ENCODE measurements at regions not wholly inside any gene's neighbourhood (a gene's known extent, or its start where the extent isn't known, plus 50 kb on each side); places are given as distances from the start of the nearest gene placed in this dataset.

- H3K4me1 ChIP-seq (ENCODE audit: insufficient read depth, low read length), result no peaks in the 10 kb centered on the region
- no peak overlapping the region for H3K4me3 ChIP-seq (ENCODE audit: low read depth in 1 of 2, low read length in 2 of 2)
- no peak overlapping the region for H3K9ac ChIP-seq (ENCODE audit: low read length)
- no peaks in the 10 kb centered on the region for H3K27me3 ChIP-seq (ENCODE audit: control insufficient read depth in 1 of 2, insufficient read depth in 2 of 2, low read length in 2 of 2)
- H3K27ac ChIP-seq (ENCODE audit: low read depth, low read length), result no peak overlapping the region
- no peaks in the 10 kb centered on the region for H3K9me3 ChIP-seq (ENCODE audit: low read length)
- no peaks in the 10 kb centered on the region for H3K36me3 ChIP-seq (ENCODE audit: insufficient read depth, low read length)
These were observed 397.1 kb downstream of the TLE1 start for GRCh38 chr9:81292056-81292805.

GRCh38 chr9:81289622-81290021, 399.7 kb downstream of the TLE1 start:
- H3K27ac ChIP-seq (ENCODE audit: low read depth, low read length), result no peak overlapping the region
- H3K4me1 ChIP-seq (ENCODE audit: insufficient read depth, low read length), result no peaks in the 10 kb centered on the region
- H3K36me3 ChIP-seq (ENCODE audit: insufficient read depth, low read length), result no peaks in the 10 kb centered on the region
- no peak overlapping the region for H3K4me3 ChIP-seq (ENCODE audit: low read depth in 1 of 2, low read length in 2 of 2)
- H3K9me3 ChIP-seq (ENCODE audit: low read length), result no peaks in the 10 kb centered on the region
- no peak overlapping the region for H3K9ac ChIP-seq (ENCODE audit: low read length)
- no peaks in the 10 kb centered on the region for H3K27me3 ChIP-seq (ENCODE audit: control insufficient read depth in 1 of 2, insufficient read depth in 2 of 2, low read length in 2 of 2)

- H3K4me1 ChIP-seq (ENCODE audit: insufficient read depth, low read length), result no peaks in the 10 kb centered on the region
- H3K9me3 ChIP-seq (ENCODE audit: low read length), result no peaks in the 10 kb centered on the region
- no peak overlapping the region for H3K9ac ChIP-seq (ENCODE audit: low read length)
- H3K4me3 ChIP-seq (ENCODE audit: low read depth in 1 of 2, low read length in 2 of 2), result no peak overlapping the region
- H3K27me3 ChIP-seq (ENCODE audit: control insufficient read depth in 1 of 2, insufficient read depth in 2 of 2, low read length in 2 of 2), result no peaks in the 10 kb centered on the region
- no peak overlapping the region for H3K27ac ChIP-seq (ENCODE audit: low read depth, low read length)
- no peaks in the 10 kb centered on the region for H3K36me3 ChIP-seq (ENCODE audit: insufficient read depth, low read length)
These were observed 421.3 kb downstream of the TLE1 start for GRCh38 chr9:81268048-81268447.

- Histone ChIP-seq H3K4me1 (ENCODE audit: insufficient read depth, low read length) (no peaks in the 10 kb centered on the region), H3K9me3 (ENCODE audit: low read length) (no peaks in the 10 kb centered on the region), H3K36me3 (ENCODE audit: insufficient read depth, low read length) (no peaks in the 10 kb centered on the region), H3K9ac (ENCODE audit: low read length) (no peak overlapping the region), H3K4me3 (ENCODE audit: low read depth in 1 of 2, low read length in 2 of 2) (no peak overlapping the region), H3K27me3 (ENCODE audit: control insufficient read depth in 1 of 2, insufficient read depth in 2 of 2, low read length in 2 of 2) (no peaks in the 10 kb centered on the region), H3K27ac (ENCODE audit: low read depth, low read length) (no peak overlapping the region)
These were observed 422.7 kb downstream of the TLE1 start for GRCh38 chr9:81266674-81267073.

GRCh38 chr9:81266086-81266485, 423.3 kb downstream of the TLE1 start:
- Histone ChIP-seq H3K4me1 (ENCODE audit: insufficient read depth, low read length) (no peaks in the 10 kb centered on the region), H3K9me3 (ENCODE audit: low read length) (no peaks in the 10 kb centered on the region), H3K27ac (ENCODE audit: low read depth, low read length) (no peak overlapping the region), H3K36me3 (ENCODE audit: insufficient read depth, low read length) (no peaks in the 10 kb centered on the region), H3K9ac (ENCODE audit: low read length) (no peak overlapping the region), H3K27me3 (ENCODE audit: control insufficient read depth in 1 of 2, insufficient read depth in 2 of 2, low read length in 2 of 2) (no peaks in the 10 kb centered on the region), H3K4me3 (ENCODE audit: low read depth in 1 of 2, low read length in 2 of 2) (no peak overlapping the region)

GRCh38 chr9:81264516-81264915, 424.8 kb downstream of the TLE1 start:
- Histone ChIP-seq H3K36me3 (ENCODE audit: insufficient read depth, low read length) (no peaks in the 10 kb centered on the region), H3K27ac (ENCODE audit: low read depth, low read length) (no peak overlapping the region), H3K27me3 (ENCODE audit: control insufficient read depth in 1 of 2, insufficient read depth in 2 of 2, low read length in 2 of 2) (no peaks in the 10 kb centered on the region), H3K9me3 (ENCODE audit: low read length) (no peaks in the 10 kb centered on the region), H3K4me3 (ENCODE audit: low read depth in 1 of 2, low read length in 2 of 2) (no peak overlapping the region), H3K9ac (ENCODE audit: low read length) (no peak overlapping the region), H3K4me1 (ENCODE audit: insufficient read depth, low read length) (no peaks in the 10 kb centered on the region)

GRCh38 chr9:81259896-81260295, 429.5 kb downstream of the TLE1 start:
- H3K9me3 ChIP-seq (ENCODE audit: low read length), result no peaks in the 10 kb centered on the region

GRCh38 chr9:81256368-81256767, 433.0 kb downstream of the TLE1 start:
- Histone ChIP-seq H3K4me1 (ENCODE audit: insufficient read depth, low read length) (no peaks in the 10 kb centered on the region), H3K9ac (ENCODE audit: low read length) (no peak overlapping the region), H3K4me3 (ENCODE audit: low read depth in 1 of 2, low read length in 2 of 2) (no peak overlapping the region), H3K9me3 (ENCODE audit: low read length) (no peaks in the 10 kb centered on the region), H3K27ac (ENCODE audit: low read depth, low read length) (no peak overlapping the region), H3K27me3 (ENCODE audit: control insufficient read depth in 1 of 2, insufficient read depth in 2 of 2, low read length in 2 of 2) (no peaks in the 10 kb centered on the region), H3K36me3 (ENCODE audit: insufficient read depth, low read length) (no peaks in the 10 kb centered on the region)

More at GRCh38 chr9:81259896-81260295, 429.5 kb downstream of the TLE1 start:
- H3K27ac ChIP-seq (ENCODE audit: low read depth, low read length), result no peak overlapping the region
- no peaks in the 10 kb centered on the region for H3K36me3 ChIP-seq (ENCODE audit: insufficient read depth, low read length)
- H3K27me3 ChIP-seq (ENCODE audit: control insufficient read depth in 1 of 2, insufficient read depth in 2 of 2, low read length in 2 of 2), result no peaks in the 10 kb centered on the region
- H3K4me1 ChIP-seq (ENCODE audit: insufficient read depth, low read length), result no peaks in the 10 kb centered on the region
- H3K4me3 ChIP-seq (ENCODE audit: low read depth in 1 of 2, low read length in 2 of 2), result no peak overlapping the region
- H3K9ac ChIP-seq (ENCODE audit: low read length), result no peak overlapping the region

- Histone ChIP-seq H3K27ac (ENCODE audit: low read depth, low read length) (no peak overlapping the region), H3K4me3 (ENCODE audit: low read depth in 1 of 2, low read length in 2 of 2) (no peak overlapping the region), H3K4me1 (ENCODE audit: insufficient read depth, low read length) (no peaks in the 10 kb centered on the region), H3K9me3 (ENCODE audit: low read length) (no peaks in the 10 kb centered on the region), H3K9ac (ENCODE audit: low read length) (no peak overlapping the region), H3K36me3 (ENCODE audit: insufficient read depth, low read length) (no peaks in the 10 kb centered on the region), H3K27me3 (ENCODE audit: control insufficient read depth in 1 of 2, insufficient read depth in 2 of 2, low read length in 2 of 2) (no peaks in the 10 kb centered on the region)
These were observed 438.7 kb downstream of the TLE1 start for GRCh38 chr9:81250606-81251005.

- Histone ChIP-seq H3K27me3 (ENCODE audit: control insufficient read depth in 1 of 2, insufficient read depth in 2 of 2, low read length in 2 of 2) (no peaks in the 10 kb centered on the region), H3K9me3 (ENCODE audit: low read length) (no peaks in the 10 kb centered on the region), H3K36me3 (ENCODE audit: insufficient read depth, low read length) (no peaks in the 10 kb centered on the region), H3K27ac (ENCODE audit: low read depth, low read length) (no peak overlapping the region), H3K4me1 (ENCODE audit: insufficient read depth, low read length) (no peaks in the 10 kb centered on the region), H3K9ac (ENCODE audit: low read length) (no peak overlapping the region), H3K4me3 (ENCODE audit: low read depth in 1 of 2, low read length in 2 of 2) (no peak overlapping the region)
These were observed 439.3 kb downstream of the TLE1 start for GRCh38 chr9:81250041-81250440.

GRCh38 chr9:81245254-81245956, 443.9 kb downstream of the TLE1 start:
- Histone ChIP-seq H3K9ac (ENCODE audit: low read length) (no peak overlapping the region), H3K9me3 (ENCODE audit: low read length) (no peaks in the 10 kb centered on the region), H3K4me3 (ENCODE audit: low read depth in 1 of 2, low read length in 2 of 2) (no peak overlapping the region), H3K27ac (ENCODE audit: low read depth, low read length) (no peak overlapping the region), H3K27me3 (ENCODE audit: control insufficient read depth in 1 of 2, insufficient read depth in 2 of 2, low read length in 2 of 2) (no peaks in the 10 kb centered on the region), H3K36me3 (ENCODE audit: insufficient read depth, low read length) (no peaks in the 10 kb centered on the region), H3K4me1 (ENCODE audit: insufficient read depth, low read length) (no peaks in the 10 kb centered on the region)

- no peaks in the 10 kb centered on the region for H3K27me3 ChIP-seq (ENCODE audit: control insufficient read depth in 1 of 2, insufficient read depth in 2 of 2, low read length in 2 of 2)
- no peaks in the 10 kb centered on the region for H3K4me1 ChIP-seq (ENCODE audit: insufficient read depth, low read length)
- no peak overlapping the region for H3K9ac ChIP-seq (ENCODE audit: low read length)
- no peak overlapping the region for H3K4me3 ChIP-seq (ENCODE audit: low read depth in 1 of 2, low read length in 2 of 2)
- H3K27ac ChIP-seq (ENCODE audit: low read depth, low read length), result no peak overlapping the region
- no peaks in the 10 kb centered on the region for H3K36me3 ChIP-seq (ENCODE audit: insufficient read depth, low read length)
- no peaks in the 10 kb centered on the region for H3K9me3 ChIP-seq (ENCODE audit: low read length)
These were observed 444.7 kb downstream of the TLE1 start for GRCh38 chr9:81244631-81245030.

Data from muscle layer of colon (tissue), 2 donors.